PC-9 (cell line): ENCODE measurements at regions not wholly inside any gene's neighbourhood (a gene's known extent, or its start where the extent isn't known, plus 50 kb on each side); places are given as distances from the start of the nearest gene placed in this dataset.

Source experiments
- BruUV-seq: library from RNA; stranded (reverse); fragments of 400-500 nt; replicated peaks from 2 replicates; lab custom pipeline; 2021; lab: Mats Ljungman, UMichigan
- CTCF ChIA-PET: fragments of 300-600 bp; sonication (Branson Sonifier 250); formaldehyde crosslinking; loops from one replicate; lab custom pipeline; 2022; ENCODE audit warnings: antibody characterized with exemption; lab: Charles Lee
- POLR2A ChIA-PET: fragments of 300-600 bp; sonication (Branson Sonifier 250); formaldehyde crosslinking; loops from one replicate; lab custom pipeline; 2022; ENCODE audit warnings: antibody characterized with exemption; ENCODE audit not compliant: unreplicated experiment; lab: Charles Lee
- DNase-seq, 2 experiments: peaks; one replicate each; pipeline versions ENCODE4 v3.0.0 to v3.0.0-alpha.2; 2015 to 2022; ENCODE audit warnings: mixed read lengths in 1 of 2
- H2AFZ ChIP-seq: fragments of 200-600 bp; sonication (generic); 2 replicates; pipeline ENCODE4 v1.8.1; 2017; ENCODE audit warnings: antibody characterized with exemption
- H3F3A ChIP-seq: fragments of 200-600 bp; sonication (generic); 2 replicates; pipeline ENCODE4 v1.8.1; 2017; ENCODE audit warnings: antibody characterized with exemption, mild to moderate bottlenecking, low read depth; ENCODE audit not compliant: insufficient read depth
- H3K27ac ChIP-seq: fragments of 200-600 bp; sonication (generic); 2 replicates; pipeline ENCODE4 v1.6.1; 2016; ENCODE audit warnings: mixed run types
- H3K27me3 ChIP-seq: fragments of 200-600 bp; sonication (generic); 2 replicates; pipeline ENCODE4 v1.6.1; 2016; ENCODE audit warnings: low read depth, mixed run types; ENCODE audit not compliant: insufficient read depth
- H3K36me3 ChIP-seq: fragments of 200-600 bp; sonication (generic); 2 replicates; pipeline ENCODE4 v1.6.1; 2016; ENCODE audit warnings: low read depth, mixed run types
- H3K4me1 ChIP-seq: fragments of 200-600 bp; sonication (generic); replicated peaks from 2 replicates; pipeline ENCODE4 v1.6.1; 2016; ENCODE audit warnings: mixed run types; ENCODE audit not compliant: insufficient read depth
- H3K4me2 ChIP-seq: fragments of 200-600 bp; sonication (generic); 2 replicates; pipeline ENCODE4 v1.6.1; 2017; ENCODE audit warnings: mixed run types
- H3K4me3 ChIP-seq: fragments of 200-600 bp; sonication (generic); 2 replicates; pipeline ENCODE4 v1.6.1; 2016; ENCODE audit warnings: mixed run types
- H3K79me2 ChIP-seq: fragments of 200-600 bp; sonication (generic); 2 replicates; pipeline ENCODE4 v1.6.1; 2017; ENCODE audit warnings: low read depth, mixed run types
- H3K9me2 ChIP-seq: fragments of 200-600 bp; sonication (generic); 2 replicates; pipeline ENCODE4 v1.8.1; 2017; ENCODE audit warnings: mild to moderate bottlenecking; ENCODE audit not compliant: insufficient read depth
- H3K9me3 ChIP-seq: fragments of 200-600 bp; sonication (generic); 2 replicates; pipeline ENCODE4 v1.8.1; 2016; ENCODE audit warnings: low read depth; ENCODE audit not compliant: insufficient read depth
- H4K20me1 ChIP-seq: fragments of 200-600 bp; sonication (generic); 2 replicates; pipeline ENCODE4 v1.8.1; 2017; ENCODE audit not compliant: insufficient read depth
- CTCF ChIP-seq: fragments of 200-600 bp; sonication (generic); conservative IDR thresholded peaks from 2 replicates; pipeline ENCODE4 v1.6.1; 2017; ENCODE audit warnings: mixed run types, antibody characterized with exemption, mild to moderate bottlenecking, moderate library complexity
- EZH2 ChIP-seq: fragments of 200-600 bp; sonication (generic); IDR thresholded peaks from 2 replicates; pipeline ENCODE4 v1.8.0; 2017; ENCODE audit warnings: antibody characterized with exemption, low read depth
- intact Hi-C: fragments of 100-400 bp; cut with micrococcal nuclease; formaldehyde crosslinking; loops from one replicate; pipeline ENCODE4 v1.10.0; 2022; ENCODE audit not compliant: unreplicated experiment

DNA sequence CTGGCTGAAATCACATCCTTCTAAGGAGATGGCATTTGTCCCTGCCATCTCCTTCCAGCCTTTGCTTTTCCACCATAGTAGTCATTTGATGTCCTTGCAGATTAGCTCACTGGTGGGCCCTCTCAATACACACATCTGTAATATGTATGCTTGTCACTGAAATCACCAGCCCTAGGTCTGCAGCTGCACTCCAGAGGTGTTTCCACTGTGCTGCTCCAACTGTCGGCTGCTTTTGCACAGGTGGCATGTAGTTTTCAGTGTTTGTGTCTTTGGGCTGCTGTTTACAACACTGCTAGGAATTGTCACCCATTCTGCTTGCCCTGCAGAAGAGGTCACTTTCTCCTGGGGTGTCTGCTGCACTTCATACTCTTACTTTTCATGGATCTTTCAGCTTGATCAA is 69.0 kb upstream of the GRAMD1B start:
- no peak overlapping the region for H3K4me3 ChIP-seq
- H3K27ac ChIP-seq = no peak overlapping the region
- intact Hi-C loops = no loop called here
- POLR2A ChIA-PET = no interaction called here
- H3K4me1 ChIP-seq = no peaks in the 10 kb centered on the region
- H3K9me3 ChIP-seq = no peaks in the 10 kb centered on the region
- H2AFZ ChIP-seq = no peak overlapping the region
- no peaks in the 10 kb centered on the region for H3K9me2 ChIP-seq
- no peak for DNase-seq
- BruUV-seq = no TSS peak
- TF ChIP-seq EZH2 (no peak), CTCF (no peak)
- no peaks in the 10 kb centered on the region for H4K20me1 ChIP-seq
- no peaks in the 10 kb centered on the region for H3F3A ChIP-seq
- H3K27me3 ChIP-seq = peaks cover 50% of the 10 kb centered on the region
- H3K79me2 ChIP-seq = no peaks in the 10 kb centered on the region
- no peak overlapping the region for H3K4me2 ChIP-seq
- CTCF ChIA-PET = no interaction called here
- no peaks in the 10 kb centered on the region for H3K36me3 ChIP-seq

DNA sequence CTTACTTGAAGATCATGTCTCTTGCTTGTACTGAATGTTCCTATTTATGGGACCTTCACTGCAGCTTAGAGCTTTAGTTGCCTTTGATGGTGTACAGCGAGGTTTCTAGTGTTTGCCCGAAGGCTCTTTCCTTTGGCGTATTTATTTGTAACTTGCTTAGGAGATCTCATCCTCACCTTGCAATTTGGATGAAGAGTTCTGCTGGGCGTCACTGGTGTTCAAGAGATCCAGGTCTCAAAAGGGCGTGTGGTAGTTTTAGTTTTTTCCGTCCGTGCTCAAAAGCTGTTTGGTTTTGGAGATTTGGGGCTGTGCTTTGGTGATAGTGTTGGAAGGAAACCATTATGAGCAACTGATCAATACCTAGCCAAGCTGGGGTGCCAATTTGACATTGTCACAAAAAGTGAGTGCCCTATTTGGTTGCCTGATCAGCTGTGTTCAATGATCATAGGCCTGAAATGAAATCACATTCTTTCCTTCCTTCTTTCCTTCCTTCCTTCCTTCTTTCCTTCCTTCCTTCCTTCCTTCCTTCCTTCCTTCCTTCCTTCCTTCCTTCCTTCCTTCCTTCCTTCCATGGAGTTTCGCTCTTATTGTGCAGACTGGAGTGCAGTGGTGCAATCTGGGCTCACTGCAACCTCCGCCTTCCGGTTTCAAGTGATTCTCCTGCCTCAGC is 69.7 kb upstream of the GRAMD1B start:
- no peaks in the 10 kb centered on the region for H3K79me2 ChIP-seq
- intact Hi-C loops = no loop called here
- H3K4me1 ChIP-seq = no peaks in the 10 kb centered on the region
- no peak overlapping the region for H3K4me2 ChIP-seq
- no peaks in the 10 kb centered on the region for H3K9me3 ChIP-seq
- no peaks in the 10 kb centered on the region for H4K20me1 ChIP-seq
- peaks cover 50% of the 10 kb centered on the region for H3K27me3 ChIP-seq
- BruUV-seq = no TSS peak
- H2AFZ ChIP-seq = no peak overlapping the region
- ChIA-PET POLR2A (no interaction called here), CTCF (interaction anchor here (0.6 kb wide), 1 partner anchor 104 kb away, joined by 14 read pairs; no protein-coding TSS in a partner anchor)
- no peaks in the 10 kb centered on the region for H3K36me3 ChIP-seq
- TF ChIP-seq CTCF (no peak), EZH2 (no peak)
- H3F3A ChIP-seq = no peaks in the 10 kb centered on the region
- no peak overlapping the region for H3K27ac ChIP-seq
- DNase-seq = no peak
- no peak overlapping the region for H3K4me3 ChIP-seq
- no peaks in the 10 kb centered on the region for H3K9me2 ChIP-seq

DNA sequence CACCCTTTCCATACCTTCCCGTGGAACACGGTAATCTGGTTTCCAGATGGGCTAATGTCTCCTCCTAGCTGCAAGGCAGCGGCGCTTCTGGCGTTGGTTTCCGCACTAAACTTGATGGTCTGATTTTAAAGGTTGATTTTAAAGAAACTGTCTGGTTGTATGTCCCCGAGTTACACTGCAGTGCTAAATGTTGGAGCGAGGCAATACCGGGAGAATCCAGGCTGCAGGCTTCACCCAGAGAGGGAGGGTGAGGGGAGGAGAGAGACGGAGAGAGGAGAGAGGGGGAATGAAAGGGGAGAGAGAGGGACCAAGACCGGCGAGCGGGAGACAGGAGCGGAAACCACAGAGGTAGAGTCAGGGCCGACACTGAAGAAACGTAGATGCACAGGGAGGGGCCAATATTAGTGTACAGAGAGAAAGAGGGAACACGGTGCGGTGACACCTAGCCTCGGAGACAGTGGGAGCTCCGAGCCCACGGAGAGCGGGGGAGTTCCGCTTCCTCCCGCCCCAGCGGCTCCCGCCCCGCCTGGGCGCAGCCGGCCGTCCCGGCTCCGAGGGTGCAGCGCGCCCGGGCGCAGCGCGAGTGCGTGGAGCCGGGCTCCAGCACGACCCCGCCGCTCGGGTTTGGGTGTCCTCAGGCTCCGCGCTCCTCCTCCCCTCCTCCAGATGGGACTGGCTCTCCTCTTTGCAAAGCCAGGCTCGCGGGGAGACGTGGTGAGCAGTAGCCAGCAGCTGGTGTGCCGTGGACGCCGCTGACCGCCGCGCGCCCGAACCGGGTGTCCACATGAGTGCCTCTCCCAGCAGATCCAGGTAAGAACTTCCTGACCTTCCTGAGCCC is 71.9 kb upstream of the GRAMD1B start:
- no peak overlapping the region for H3K4me2 ChIP-seq
- intact Hi-C loops = no loop called here
- no peak overlapping the region for H3K4me3 ChIP-seq
- H3K36me3 ChIP-seq = no peaks in the 10 kb centered on the region
- no peaks in the 10 kb centered on the region for H3K9me3 ChIP-seq
- DNase-seq = no peak
- no peaks in the 10 kb centered on the region for H3K9me2 ChIP-seq
- ChIA-PET POLR2A (no interaction called here), CTCF (no interaction called here)
- no TSS peak for BruUV-seq
- H3F3A ChIP-seq = no peaks in the 10 kb centered on the region
- peaks cover 36% of the 10 kb centered on the region for H3K27me3 ChIP-seq
- no peaks in the 10 kb centered on the region for H3K79me2 ChIP-seq
- no peak overlapping the region for H3K27ac ChIP-seq
- H3K4me1 ChIP-seq = no peaks in the 10 kb centered on the region
- H4K20me1 ChIP-seq = no peaks in the 10 kb centered on the region
- H2AFZ ChIP-seq = no peak overlapping the region
- TF ChIP-seq CTCF (no peak), EZH2 (no peak)
